Activated CD4-positive, alpha-beta memory T cell treated with anti-CD3 and anti-CD28 coated beads, Interleukin-2, amount 10 ng/mL, durations not matched to agents 7 days and 5 days (primary cell): ENCODE measurements at regions not wholly inside any gene's neighbourhood (a gene's known extent, or its start where the extent isn't known, plus 50 kb on each side); places are given as distances from the start of the nearest gene placed in this dataset.

ENCODE experiments used
- CTCF ChIA-PET: fragments of 350-600 bp; sonication (Branson Sonifier 250); formaldehyde crosslinking; loops from one replicate; lab custom pipeline; 2021; ENCODE audit warnings: antibody characterized with exemption, inconsistent platforms; lab: Charles Lee
- POLR2A ChIA-PET: fragments of 350-600 bp; sonication (Branson Sonifier 250); formaldehyde crosslinking; loops from one replicate; lab custom pipeline; 2021; ENCODE audit warnings: antibody characterized with exemption; lab: Charles Lee
- DNase-seq: peaks from one replicate; pipeline ENCODE4 v3.0.0-alpha.2; 2020
- H3K27ac Mint-ChIP-seq: one replicate; pipeline ENCODE4 v1.8.0; 2021; ENCODE audit warnings: mild to moderate bottlenecking, mixed read lengths
- H3K27me3 Mint-ChIP-seq: one replicate; pipeline ENCODE4 v1.8.0; 2021; ENCODE audit warnings: mixed read lengths
- H3K36me3 Mint-ChIP-seq: one replicate; pipeline ENCODE4 v1.8.0; 2021; ENCODE audit warnings: low read depth, mixed read lengths
- H3K4me1 Mint-ChIP-seq: one replicate; pipeline ENCODE4 v1.8.0; 2021; ENCODE audit warnings: mixed read lengths
- H3K4me3 Mint-ChIP-seq: one replicate; pipeline ENCODE4 v1.8.0; 2021; ENCODE audit warnings: mild to moderate bottlenecking, mixed read lengths
- H3K9me3 Mint-ChIP-seq: one replicate; pipeline ENCODE4 v1.8.0; 2021; ENCODE audit warnings: mixed read lengths

- Mint-ChIP-seq H3K4me1 (no peaks in the 10 kb centered on the region), H3K4me3 (no peak overlapping the region), H3K27me3 (no peaks in the 10 kb centered on the region), H3K27ac (no peak overlapping the region), H3K36me3 (no peaks in the 10 kb centered on the region), H3K9me3 (peaks cover 11% of the 10 kb centered on the region)
- no peak for DNase-seq
- ChIA-PET CTCF (no interaction called here), POLR2A (no interaction called here)
Measured at GRCh38 chr18:41263956-41264355, 691.1 kb upstream of the PIK3C3 start.

DNA sequence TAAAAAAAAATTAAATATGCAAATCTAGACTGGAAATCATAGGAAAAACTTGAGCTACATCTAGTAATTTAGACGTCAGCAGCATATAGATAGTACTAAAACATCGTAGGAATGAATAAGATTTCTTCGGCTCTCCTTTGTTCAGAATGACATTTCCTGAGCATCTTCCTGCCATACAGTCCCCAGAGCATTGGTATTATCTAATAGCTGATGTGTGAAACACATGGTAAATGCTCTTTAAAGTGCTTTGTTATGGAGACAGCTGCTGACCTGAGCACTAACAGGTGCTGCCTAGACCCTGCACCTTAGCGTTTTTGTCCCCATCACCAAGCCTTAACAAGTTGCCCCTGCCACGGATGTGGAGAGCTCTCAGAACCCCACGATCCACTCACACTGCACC, 692.3 kb upstream of the PIK3C3 start:
- H3K27ac Mint-ChIP-seq = no peak overlapping the region
- no peaks in the 10 kb centered on the region for H3K27me3 Mint-ChIP-seq
- no peak overlapping the region for H3K4me3 Mint-ChIP-seq
- ChIA-PET CTCF (no interaction called here), POLR2A (no interaction called here)
- no peaks in the 10 kb centered on the region for H3K36me3 Mint-ChIP-seq
- no peak for DNase-seq
- H3K9me3 Mint-ChIP-seq = peaks cover 11% of the 10 kb centered on the region
- H3K4me1 Mint-ChIP-seq = no peaks in the 10 kb centered on the region

DNA sequence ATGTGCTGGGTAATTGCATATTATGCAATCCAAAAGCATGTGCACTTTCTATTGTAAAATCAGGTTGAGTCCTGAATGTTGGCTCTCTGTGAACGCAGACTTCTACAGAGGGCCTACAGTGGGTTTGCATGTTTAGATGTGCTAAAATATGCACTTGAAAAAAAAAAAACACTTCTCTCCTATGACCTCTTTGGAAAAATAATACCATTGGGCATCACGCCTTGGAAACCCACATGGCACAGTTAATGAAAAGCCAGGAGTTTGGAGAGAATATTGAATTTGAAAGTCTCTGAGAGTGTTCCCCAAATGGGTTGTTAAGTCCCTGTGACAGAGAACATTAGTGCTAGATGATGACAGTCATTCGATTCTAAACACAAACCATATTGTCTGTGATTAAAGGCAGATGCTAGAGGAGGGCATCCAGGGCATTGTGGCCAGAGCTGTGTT, 710.4 kb upstream of the PIK3C3 start:
- ChIA-PET CTCF (no interaction called here), POLR2A (no interaction called here)
- no peaks in the 10 kb centered on the region for H3K4me1 Mint-ChIP-seq
- no peak overlapping the region for H3K4me3 Mint-ChIP-seq
- H3K9me3 Mint-ChIP-seq = peaks cover 2% of the 10 kb centered on the region
- H3K36me3 Mint-ChIP-seq = no peaks in the 10 kb centered on the region
- H3K27me3 Mint-ChIP-seq = no peaks in the 10 kb centered on the region
- no peak for DNase-seq
- H3K27ac Mint-ChIP-seq = no peak overlapping the region

DNA sequence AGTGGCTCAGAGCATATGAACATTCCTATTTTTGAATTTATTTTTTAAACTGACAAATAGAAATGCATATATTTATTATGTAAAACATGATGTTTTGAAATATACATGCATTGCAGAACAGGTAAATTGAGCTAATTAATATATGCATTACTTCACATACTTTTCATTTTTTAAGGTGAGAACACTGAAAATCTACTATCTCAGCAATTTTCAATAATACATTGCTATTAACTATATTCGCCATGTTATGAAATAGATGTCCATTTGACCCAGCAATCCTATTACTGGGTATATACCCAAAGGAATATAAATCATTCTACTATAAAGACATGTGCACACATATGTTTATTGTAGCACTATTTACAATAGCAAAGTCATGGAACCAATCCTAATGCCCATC, 717.7 kb upstream of the PIK3C3 start:
- Mint-ChIP-seq H3K27me3 (no peaks in the 10 kb centered on the region), H3K27ac (no peak overlapping the region), H3K4me3 (no peak overlapping the region), H3K9me3 (peaks cover 4% of the 10 kb centered on the region), H3K4me1 (no peaks in the 10 kb centered on the region), H3K36me3 (no peaks in the 10 kb centered on the region)
- ChIA-PET POLR2A (no interaction called here), CTCF (no interaction called here)
- DNase-seq = no peak

DNA sequence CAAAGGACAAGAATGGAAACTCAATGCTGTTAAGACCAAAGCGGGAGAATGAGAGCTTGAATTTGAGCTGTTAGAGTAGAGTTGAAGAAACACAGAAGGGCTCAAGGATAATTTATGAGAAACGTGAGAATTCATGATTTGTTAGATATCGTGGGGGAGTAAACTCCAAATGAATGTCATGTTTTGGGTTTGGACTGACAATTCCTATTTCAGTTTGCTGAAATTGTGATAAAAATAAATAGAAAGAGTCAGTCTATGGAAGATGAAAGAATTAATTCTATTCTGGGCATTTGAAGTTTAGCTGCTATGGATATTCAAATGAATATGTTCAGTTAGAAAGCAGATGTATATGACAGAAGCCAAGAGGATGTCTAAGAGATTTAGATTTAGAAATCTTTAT, 723.4 kb upstream of the PIK3C3 start:
- no peaks in the 10 kb centered on the region for H3K27me3 Mint-ChIP-seq
- POLR2A ChIA-PET = no interaction called here

DNA sequence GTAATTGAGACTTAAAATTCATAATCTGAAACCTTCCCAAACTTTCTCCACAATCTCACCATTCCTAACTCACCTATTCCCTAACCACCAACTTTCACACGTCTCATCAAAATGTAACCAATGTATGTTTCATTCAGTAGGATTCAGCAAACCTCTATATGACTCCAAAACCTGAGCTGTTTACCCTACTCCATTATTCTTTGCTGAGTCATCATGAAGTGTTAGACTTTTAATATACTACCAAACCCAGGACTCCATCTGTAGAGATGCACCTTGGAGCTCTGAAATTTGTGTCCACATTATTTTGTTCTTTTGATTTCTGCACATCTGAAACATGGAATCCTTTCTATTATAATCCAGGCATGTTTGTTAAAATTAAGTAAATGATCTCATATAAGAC, 727.0 kb upstream of the PIK3C3 start:
- POLR2A ChIA-PET = no interaction called here
- Mint-ChIP-seq H3K27ac (no peak overlapping the region), H3K4me1 (no peaks in the 10 kb centered on the region), H3K4me3 (no peak overlapping the region), H3K9me3 (peaks cover 15% of the 10 kb centered on the region), H3K36me3 (no peaks in the 10 kb centered on the region), H3K27me3 (no peaks in the 10 kb centered on the region)
- no peak for DNase-seq
- CTCF ChIA-PET = no interaction called here

More for the DNA sequence above, 723.4 kb upstream of the PIK3C3 start:
- peaks cover 12% of the 10 kb centered on the region for H3K9me3 Mint-ChIP-seq
- no peak overlapping the region for H3K4me3 Mint-ChIP-seq
- no peaks in the 10 kb centered on the region for H3K4me1 Mint-ChIP-seq
- H3K27ac Mint-ChIP-seq = no peak overlapping the region
- CTCF ChIA-PET = no interaction called here
- DNase-seq = no peak
- H3K36me3 Mint-ChIP-seq = no peaks in the 10 kb centered on the region

DNA sequence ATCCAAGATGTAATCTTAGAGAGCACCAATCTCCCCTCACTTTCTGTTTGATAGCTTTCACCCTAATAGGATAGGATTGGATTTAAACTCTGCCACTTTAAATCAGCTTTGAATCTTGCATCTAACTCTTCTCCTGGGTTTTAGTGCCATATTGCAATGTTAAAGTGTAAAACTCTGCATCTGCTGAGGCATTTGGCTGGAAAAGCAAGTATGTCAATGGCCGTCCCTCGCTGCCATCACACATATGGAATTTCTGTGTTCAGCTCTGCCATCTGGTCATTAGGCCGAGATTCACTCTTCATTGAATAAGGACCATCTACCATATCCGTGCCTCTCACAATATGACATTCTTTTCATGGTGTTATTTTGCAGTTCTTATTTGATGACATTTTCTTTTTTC, 728.1 kb upstream of the PIK3C3 start:
- CTCF ChIA-PET = no interaction called here
- H3K36me3 Mint-ChIP-seq = no peaks in the 10 kb centered on the region
- H3K4me3 Mint-ChIP-seq = no peak overlapping the region
- peaks cover 18% of the 10 kb centered on the region for H3K9me3 Mint-ChIP-seq
- no peaks in the 10 kb centered on the region for H3K27me3 Mint-ChIP-seq
- DNase-seq = no peak
- POLR2A ChIA-PET = no interaction called here
- H3K4me1 Mint-ChIP-seq = no peaks in the 10 kb centered on the region
- H3K27ac Mint-ChIP-seq = no peak overlapping the region

DNA sequence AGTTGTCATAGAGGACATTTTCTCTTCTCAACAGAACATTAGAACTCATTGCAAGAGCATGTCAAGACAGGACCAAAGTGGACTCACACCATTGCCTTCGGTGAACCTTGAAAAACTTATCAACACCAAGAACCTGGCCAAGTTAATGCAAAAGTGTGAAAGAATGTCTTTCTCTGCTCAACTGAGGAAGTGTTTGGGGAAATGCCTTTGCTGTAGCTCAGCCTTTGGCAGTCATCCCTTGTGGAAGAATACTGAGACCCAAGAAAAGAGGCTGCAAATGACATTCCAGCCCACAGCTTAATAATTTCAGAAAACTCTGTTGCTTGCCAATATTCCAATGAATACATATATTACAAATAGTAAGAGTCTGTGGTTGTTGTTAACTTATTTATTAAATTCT, 728.8 kb upstream of the PIK3C3 start:
- H3K27me3 Mint-ChIP-seq = no peaks in the 10 kb centered on the region
- H3K27ac Mint-ChIP-seq = no peak overlapping the region
- no peaks in the 10 kb centered on the region for H3K36me3 Mint-ChIP-seq
- ChIA-PET CTCF (no interaction called here), POLR2A (no interaction called here)
- H3K4me1 Mint-ChIP-seq = no peaks in the 10 kb centered on the region
- no peak for DNase-seq
- peaks cover 18% of the 10 kb centered on the region for H3K9me3 Mint-ChIP-seq
- H3K4me3 Mint-ChIP-seq = no peak overlapping the region

GRCh38 chr18:41216341-41217003, 738.6 kb upstream of the PIK3C3 start:
- ChIA-PET CTCF (no interaction called here), POLR2A (no interaction called here)
- Mint-ChIP-seq H3K4me3 (no peak overlapping the region), H3K27me3 (no peaks in the 10 kb centered on the region), H3K36me3 (no peaks in the 10 kb centered on the region), H3K4me1 (no peaks in the 10 kb centered on the region), H3K27ac (no peak overlapping the region), H3K9me3 (peaks cover 13% of the 10 kb centered on the region)
- no peak for DNase-seq

DNA sequence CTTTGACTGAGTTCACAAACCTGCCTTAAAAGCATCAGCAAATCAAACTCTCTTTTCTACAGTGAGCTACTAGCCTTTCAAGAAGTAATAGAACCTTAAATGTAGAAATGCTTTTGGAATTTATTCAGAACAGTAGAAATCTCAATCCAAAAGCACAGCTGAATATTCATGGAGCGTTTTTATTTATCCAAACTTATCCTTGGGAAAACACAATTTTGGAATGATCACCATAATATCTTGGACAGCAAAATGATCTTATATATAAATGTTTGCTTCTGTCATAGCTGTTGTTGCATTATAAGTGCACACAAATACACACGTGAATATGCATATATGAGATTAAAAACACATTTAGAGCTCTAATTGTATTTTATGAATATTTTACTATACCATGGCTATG, 747.3 kb upstream of the PIK3C3 start:
- H3K9me3 Mint-ChIP-seq = peaks cover 8% of the 10 kb centered on the region
- no peaks in the 10 kb centered on the region for H3K27me3 Mint-ChIP-seq
- no peak overlapping the region for H3K4me3 Mint-ChIP-seq
- POLR2A ChIA-PET = no interaction called here
- H3K36me3 Mint-ChIP-seq = no peaks in the 10 kb centered on the region
- CTCF ChIA-PET = no interaction called here
- DNase-seq = no peak
- no peak overlapping the region for H3K27ac Mint-ChIP-seq
- no peaks in the 10 kb centered on the region for H3K4me1 Mint-ChIP-seq

GRCh38 chr18:41206341-41206830, 748.6 kb upstream of the PIK3C3 start:
- H3K27ac Mint-ChIP-seq = no peak overlapping the region
- no peaks in the 10 kb centered on the region for H3K36me3 Mint-ChIP-seq
- no peak for DNase-seq
- ChIA-PET CTCF (no interaction called here), POLR2A (no interaction called here)
- H3K27me3 Mint-ChIP-seq = no peaks in the 10 kb centered on the region
- H3K9me3 Mint-ChIP-seq = peaks cover 6% of the 10 kb centered on the region
- no peak overlapping the region for H3K4me3 Mint-ChIP-seq
- H3K4me1 Mint-ChIP-seq = no peaks in the 10 kb centered on the region

- no peak for DNase-seq
- peaks cover 2% of the 10 kb centered on the region for H3K9me3 Mint-ChIP-seq
- no peaks in the 10 kb centered on the region for H3K4me1 Mint-ChIP-seq
- H3K4me3 Mint-ChIP-seq = no peak overlapping the region
- no peaks in the 10 kb centered on the region for H3K36me3 Mint-ChIP-seq
- H3K27me3 Mint-ChIP-seq = no peaks in the 10 kb centered on the region
- POLR2A ChIA-PET = no interaction called here
- no peak overlapping the region for H3K27ac Mint-ChIP-seq
- CTCF ChIA-PET = no interaction called here
Measured at GRCh38 chr18:41199212-41199611, 755.8 kb upstream of the PIK3C3 start.

- CTCF ChIA-PET = no interaction called here
- H3K27ac Mint-ChIP-seq = no peak overlapping the region
- no peaks in the 10 kb centered on the region for H3K36me3 Mint-ChIP-seq
- H3K4me3 Mint-ChIP-seq = no peak overlapping the region
- H3K4me1 Mint-ChIP-seq = no peaks in the 10 kb centered on the region
- H3K9me3 Mint-ChIP-seq = peaks cover 2% of the 10 kb centered on the region
- no peaks in the 10 kb centered on the region for H3K27me3 Mint-ChIP-seq
- POLR2A ChIA-PET = no interaction called here
- DNase-seq = no peak
Measured at GRCh38 chr18:41197967-41198366, 757.1 kb upstream of the PIK3C3 start.

DNA sequence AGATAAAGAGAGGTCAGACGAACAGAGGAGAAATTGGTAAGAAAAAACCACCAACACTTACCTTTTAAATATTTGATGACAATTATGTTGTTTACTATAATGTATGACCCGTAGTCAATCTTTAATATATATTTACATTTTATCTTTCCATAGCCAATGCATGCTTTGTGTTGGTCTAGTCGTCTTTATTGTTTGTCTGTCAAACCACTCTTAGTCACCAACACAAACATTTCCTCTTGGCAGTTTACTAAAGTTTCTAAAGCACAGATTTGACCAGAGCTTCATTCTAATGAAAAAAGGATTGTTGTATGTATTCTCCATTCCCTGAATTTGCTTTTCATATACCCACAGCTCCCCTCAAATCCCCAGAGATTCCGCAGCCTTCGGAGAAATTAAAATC, 784.7 kb upstream of the PIK3C3 start:
- ChIA-PET CTCF (no interaction called here), POLR2A (no interaction called here)
- Mint-ChIP-seq H3K36me3 (no peaks in the 10 kb centered on the region), H3K27me3 (no peaks in the 10 kb centered on the region), H3K4me1 (no peaks in the 10 kb centered on the region), H3K9me3 (peaks cover 6% of the 10 kb centered on the region), H3K4me3 (no peak overlapping the region), H3K27ac (no peak overlapping the region)
- no peak for DNase-seq
